Fibroblast of skin of abdomen (primary cell): ENCODE measurements at regions not wholly inside any gene's neighbourhood (a gene's known extent, or its start where the extent isn't known, plus 50 kb on each side); places are given as distances from the start of the nearest gene placed in this dataset.
"Not testable (repeated sequence)": the region's sequence is repeated elsewhere in the genome, so short reads cannot be mapped to it uniquely, and the experiment has no call there.

Experiments
- DNase-seq: peaks from one replicate; pipeline ENCODE4 v3.0.0-alpha.2; 2013

- DNase-seq: no peak
Measured at GRCh38 chr2:48045613-48046012, 139.3 kb upstream of the FBXO11 start.

GRCh38 chr2:48048476-48049171 lies 142.3 kb upstream of the FBXO11 start:
- DNase-seq: peak; percentile 10

GRCh38 chr2:48049371-48049770 lies 143.1 kb upstream of the FBXO11 start:
- no peak for DNase-seq

- DNase-seq: no peak
Measured at GRCh38 chr2:48050711-48051110, 144.4 kb upstream of the FBXO11 start.

GRCh38 chr2:48059975-48060374 lies 153.7 kb upstream of the FBXO11 start:
- no peak for DNase-seq

- DNase-seq: not testable (repeated sequence)
Measured at GRCh38 chr2:48061656-48062055, 155.4 kb upstream of the FBXO11 start.

- no peak for DNase-seq
Measured at GRCh38 chr2:48065096-48065495, 158.8 kb upstream of the FBXO11 start.

GRCh38 chr2:48066000-48066399 lies 159.7 kb upstream of the FBXO11 start:
- DNase-seq: no peak

GRCh38 chr2:48069769-48070168 lies 163.5 kb upstream of the FBXO11 start:
- no peak for DNase-seq

GRCh38 chr2:48070415-48070814 lies 164.1 kb upstream of the FBXO11 start:
- DNase-seq: no peak

- no peak for DNase-seq
Measured at GRCh38 chr2:48072583-48072982, 166.3 kb upstream of the FBXO11 start.

- DNase-seq: no peak
Measured at GRCh38 chr2:48075631-48076030, 169.3 kb upstream of the FBXO11 start.

GRCh38 chr2:48080534-48081316 lies 174.4 kb upstream of the FBXO11 start:
- no peak for DNase-seq

GRCh38 chr2:48081317-48081628 lies 175.0 kb upstream of the FBXO11 start:
- no peak for DNase-seq

- no peak for DNase-seq
Measured at GRCh38 chr2:48085888-48086287, 179.6 kb upstream of the FBXO11 start.

- no peak for DNase-seq
Measured at GRCh38 chr2:48088994-48089393, 182.7 kb upstream of the FBXO11 start.

GRCh38 chr2:48089644-48090043 lies 183.3 kb upstream of the FBXO11 start:
- DNase-seq: peak; percentile 9

- DNase-seq: peak; percentile 18
Measured at GRCh38 chr2:48092846-48093803, 186.8 kb upstream of the FBXO11 start.

- not testable (repeated sequence) for DNase-seq
Measured at GRCh38 chr2:48096765-48097164, 190.5 kb upstream of the FBXO11 start.

GRCh38 chr2:48098539-48098938 lies 192.2 kb upstream of the FBXO11 start:
- DNase-seq: no peak

- DNase-seq: no peak
Measured at GRCh38 chr2:48104418-48104817, 198.1 kb upstream of the FBXO11 start.

GRCh38 chr2:48105848-48106247 lies 199.6 kb upstream of the FBXO11 start:
- DNase-seq: no peak

- peak; percentile 66 for DNase-seq
Measured at GRCh38 chr2:48107326-48107925, 201.1 kb upstream of the FBXO11 start.
